DND-41 (cell line): ENCODE measurements at regions not wholly inside any gene's neighbourhood (a gene's known extent, or its start where the extent isn't known, plus 50 kb on each side); places are given as distances from the start of the nearest gene placed in this dataset.

Experiments
- CTCF ChIP-seq: IDR thresholded peaks from 2 replicates; pipeline ENCODE4 v1.5.1; 2012; ENCODE audit warnings: borderline replicate concordance, low read length, moderate library complexity, mild to moderate bottlenecking; ENCODE audit not compliant: poor library complexity, severe bottlenecking; ENCODE audit errors: extremely low read depth
- EZH2 ChIP-seq: IDR thresholded peaks from 3 replicates; pipeline ENCODE4 v1.6.1; 2012; ENCODE audit warnings: borderline replicate concordance, low read depth, mild to moderate bottlenecking, moderate library complexity, low read length, inconsistent platforms; ENCODE audit not compliant: severe bottlenecking

- TF ChIP-seq CTCF (no peak), EZH2 (no peak)
These were observed 790.5 kb downstream of the DIPK2A start for GRCh38 chr3:144762091-144762490.
